GM21528 (cell line): ENCODE measurements at regions not wholly inside any gene's neighbourhood (a gene's known extent, or its start where the extent isn't known, plus 50 kb on each side); places are given as distances from the start of the nearest gene placed in this dataset.

Experiments
- ATAC-seq: cut with Tn5 transposase; IDR thresholded peaks from one replicate; pipeline ENCODE4 v1.9.1; 2021; ENCODE audit warnings: mild to moderate bottlenecking, moderate library complexity; ENCODE audit not compliant: unreplicated experiment, low FRiP score

DNA sequence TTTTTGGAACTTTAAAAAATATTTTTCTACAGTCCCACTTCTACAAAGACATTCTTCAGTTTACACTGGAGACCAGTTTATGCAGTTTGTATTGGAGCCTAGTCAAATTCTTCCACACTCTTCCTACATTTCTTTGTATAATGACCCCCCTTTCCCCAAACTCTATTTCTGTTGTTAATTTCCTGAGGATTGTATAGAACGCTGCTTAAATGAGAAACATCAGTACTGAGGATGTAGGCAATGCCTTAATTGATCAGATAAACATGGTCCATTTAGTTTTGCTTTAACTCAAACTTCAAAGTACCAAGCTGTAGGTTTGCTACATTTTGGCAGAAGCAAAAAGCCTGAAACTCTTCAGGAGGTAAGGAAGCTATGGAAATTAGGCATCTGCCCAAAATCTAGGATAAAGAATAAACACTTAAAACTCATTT lies 155.5 kb downstream of the SLC7A11 start:
- ATAC-seq, result no peak

DNA sequence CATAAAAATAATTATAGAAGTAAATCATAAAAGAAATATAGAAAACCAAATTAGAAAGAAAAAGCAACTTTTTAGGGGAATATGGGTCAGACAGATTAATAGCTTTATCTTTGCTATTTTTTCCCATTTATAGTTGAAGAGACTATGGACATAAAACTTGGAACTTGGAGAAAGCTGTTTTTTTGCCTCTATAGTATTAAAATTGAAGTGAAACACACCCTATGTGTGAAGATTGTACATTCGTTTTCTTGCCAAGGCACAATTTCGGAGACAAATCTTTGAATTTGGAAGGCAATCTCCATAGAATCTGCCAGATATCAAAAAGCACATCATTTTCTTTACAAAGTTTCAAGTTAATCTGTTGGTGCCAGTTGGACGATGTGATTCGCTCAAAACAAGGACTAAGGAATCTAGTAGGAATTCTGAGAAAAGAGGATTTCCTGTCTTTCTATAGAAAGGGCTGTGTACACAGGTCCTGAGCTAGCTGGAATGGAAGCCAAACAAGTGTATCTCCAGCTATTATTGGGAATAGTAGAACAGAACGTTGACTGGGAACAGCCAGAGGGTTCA lies 156.3 kb downstream of the SLC7A11 start:
- ATAC-seq, result no peak

DNA sequence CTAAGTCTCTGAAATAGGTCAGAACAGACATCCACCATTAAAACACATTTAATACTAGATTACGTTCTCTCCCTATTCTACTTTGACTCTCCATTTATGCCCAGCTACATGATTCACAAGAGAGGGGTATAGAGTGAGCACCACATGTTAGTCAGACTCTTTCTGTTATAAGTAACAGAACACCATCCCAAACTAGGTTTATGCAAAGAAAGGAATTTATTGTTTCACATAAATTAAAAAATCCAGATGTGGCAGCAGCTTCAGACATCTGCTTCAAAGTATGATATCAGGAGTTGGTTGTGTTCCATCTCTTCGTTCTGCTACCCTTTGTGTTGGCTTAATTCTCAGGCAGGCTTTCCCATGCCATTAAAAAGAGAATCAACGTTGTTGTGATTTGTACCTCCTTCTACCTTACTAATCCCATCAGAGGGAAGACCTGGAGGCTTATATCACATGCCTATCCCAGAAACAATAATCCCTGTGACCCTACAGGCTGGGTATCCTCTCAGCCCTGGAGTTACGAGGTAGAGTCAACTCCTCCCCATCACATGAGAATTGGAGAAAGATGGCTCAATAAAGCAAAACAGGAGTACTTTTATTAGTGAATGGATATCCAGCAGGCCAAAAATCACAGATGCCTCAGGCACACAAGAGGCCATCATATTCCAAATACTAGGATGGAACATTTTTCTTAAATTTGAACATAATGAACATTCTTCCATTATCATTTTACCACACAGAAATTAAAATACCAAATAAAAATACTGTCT lies 163.2 kb downstream of the SLC7A11 start:
- no peak for ATAC-seq

DNA sequence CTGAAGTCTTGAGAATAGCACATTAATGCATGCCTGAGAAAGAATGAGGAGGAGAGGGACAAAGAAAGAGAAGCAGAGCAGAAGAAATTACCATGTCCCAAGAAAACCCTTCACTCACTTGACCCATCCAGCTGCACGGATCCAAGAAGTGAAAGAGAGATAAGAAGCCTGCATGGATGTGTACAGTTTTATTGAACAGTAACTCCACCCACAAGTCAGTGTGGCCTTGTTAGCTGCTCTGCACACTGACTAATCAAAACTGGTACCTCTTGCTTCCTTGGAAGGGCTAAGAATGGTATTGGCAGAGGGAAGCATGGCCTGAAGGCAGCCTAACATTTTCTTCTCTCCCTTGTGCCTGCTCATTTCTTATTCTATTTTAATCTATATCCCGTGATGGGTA lies 163.9 kb downstream of the SLC7A11 start:
- no peak for ATAC-seq

DNA sequence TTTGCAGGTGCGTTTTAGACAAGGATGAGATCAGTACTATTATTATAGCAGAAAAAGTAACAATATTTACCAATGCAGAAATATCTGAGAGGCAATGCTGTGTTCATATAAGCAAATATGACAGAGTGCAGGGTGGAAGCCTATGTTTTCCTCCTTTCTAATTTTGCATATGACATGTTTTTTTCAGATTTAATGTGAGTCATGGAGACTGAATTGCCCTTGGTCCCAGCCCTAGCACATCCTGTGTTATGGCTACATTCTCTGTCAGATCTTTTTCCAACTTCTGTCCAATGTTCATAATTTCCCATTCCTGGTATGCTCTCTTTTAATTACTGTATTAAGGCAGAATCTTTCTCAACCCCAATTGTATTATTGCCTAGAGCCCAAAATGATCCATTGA lies 165.6 kb downstream of the SLC7A11 start:
- ATAC-seq, result no peak

DNA sequence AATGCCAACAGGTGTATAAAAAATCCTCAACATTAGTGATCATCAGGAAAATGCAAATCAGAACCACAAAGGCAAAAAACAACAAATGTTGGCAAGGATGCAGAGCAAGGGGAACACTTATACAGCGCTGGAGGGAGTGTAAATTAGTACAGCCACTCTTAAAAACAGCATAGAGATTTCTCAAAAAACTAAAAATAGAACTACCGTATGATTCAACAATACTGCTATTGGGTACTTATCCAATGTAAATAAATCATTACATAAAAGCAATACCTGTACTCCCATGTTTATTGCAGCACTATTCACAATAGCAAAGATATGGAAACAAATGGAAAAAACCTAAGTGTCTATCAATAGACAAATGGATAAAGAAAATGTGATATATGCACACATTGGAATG lies 171.3 kb downstream of the SLC7A11 start:
- no peak for ATAC-seq

DNA sequence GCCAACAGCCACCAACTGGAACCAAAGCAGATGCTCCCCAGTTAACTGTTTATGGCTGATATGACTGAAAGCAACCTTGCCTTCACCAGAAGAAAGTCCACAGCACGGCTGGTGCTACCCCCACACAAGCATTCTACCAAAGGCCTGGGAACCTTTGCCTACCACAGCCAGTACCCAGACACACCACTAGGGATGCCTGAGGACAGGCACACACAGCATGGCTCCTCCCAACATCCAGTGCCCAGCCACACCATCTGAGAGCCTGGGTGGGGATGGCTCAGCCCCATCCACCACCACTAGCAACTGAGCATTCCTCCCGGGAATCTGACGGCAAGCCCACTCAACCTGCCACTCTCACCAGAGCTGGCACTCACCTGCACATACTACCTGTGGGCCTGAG lies 178.6 kb downstream of the SLC7A11 start:
- no peak for ATAC-seq

DNA sequence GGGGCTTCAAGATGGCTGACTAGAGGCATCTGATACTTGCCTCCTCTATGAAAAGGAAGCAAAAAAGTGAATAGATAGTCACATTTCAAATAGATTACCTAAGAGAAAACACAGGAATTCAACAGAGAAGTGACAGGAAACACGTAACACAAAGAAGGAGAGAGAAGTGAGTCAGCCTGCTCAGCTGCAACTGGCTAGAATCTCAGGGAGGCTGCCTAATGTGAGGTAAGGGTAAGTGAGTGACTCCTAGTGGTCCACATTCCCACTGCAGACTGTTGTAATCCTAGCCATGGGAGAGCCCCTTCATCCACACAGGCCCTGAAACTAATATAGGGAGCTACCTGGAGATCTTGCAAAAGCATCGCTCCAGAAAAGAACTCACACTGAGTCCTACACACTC lies 179.2 kb downstream of the SLC7A11 start:
- ATAC-seq, result no peak

DNA sequence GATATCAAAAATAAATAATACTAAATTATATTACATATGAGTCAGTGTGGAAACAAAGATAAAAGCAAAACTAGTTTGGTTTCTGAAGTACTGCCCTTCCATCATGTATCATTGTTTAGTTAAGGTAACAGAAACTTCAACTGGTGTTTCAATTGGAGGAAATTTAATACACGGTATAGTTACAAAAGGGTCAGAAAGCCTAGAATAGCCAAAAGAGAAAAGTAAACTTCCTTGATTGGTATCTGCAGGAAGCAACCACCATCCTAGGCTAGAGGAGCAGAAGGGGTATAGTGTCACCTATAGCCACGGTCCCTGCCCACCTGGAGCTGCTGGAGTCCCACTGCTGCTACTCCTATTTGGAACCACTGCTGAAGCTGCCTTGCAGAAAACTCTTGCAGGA lies 185.6 kb downstream of the SLC7A11 start:
- no peak for ATAC-seq

DNA sequence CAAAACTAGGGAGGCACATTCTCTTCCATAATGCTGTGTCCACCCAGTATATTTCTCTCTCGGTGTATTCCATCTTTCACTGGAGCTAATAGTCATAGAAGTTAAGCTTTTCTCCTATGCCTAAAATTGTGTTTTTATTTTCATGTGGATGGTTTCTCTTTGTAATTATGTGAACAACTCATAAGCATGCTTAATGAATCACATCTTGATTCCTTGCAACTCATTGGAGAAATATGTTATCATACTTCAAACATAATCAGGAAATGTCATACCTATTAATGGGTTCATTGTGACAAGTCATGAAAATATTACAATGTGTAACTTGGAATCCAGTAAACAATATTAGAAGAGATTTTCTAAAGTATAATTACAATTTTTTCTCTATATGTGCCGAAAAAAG lies 186.3 kb downstream of the SLC7A11 start:
- no peak for ATAC-seq

DNA sequence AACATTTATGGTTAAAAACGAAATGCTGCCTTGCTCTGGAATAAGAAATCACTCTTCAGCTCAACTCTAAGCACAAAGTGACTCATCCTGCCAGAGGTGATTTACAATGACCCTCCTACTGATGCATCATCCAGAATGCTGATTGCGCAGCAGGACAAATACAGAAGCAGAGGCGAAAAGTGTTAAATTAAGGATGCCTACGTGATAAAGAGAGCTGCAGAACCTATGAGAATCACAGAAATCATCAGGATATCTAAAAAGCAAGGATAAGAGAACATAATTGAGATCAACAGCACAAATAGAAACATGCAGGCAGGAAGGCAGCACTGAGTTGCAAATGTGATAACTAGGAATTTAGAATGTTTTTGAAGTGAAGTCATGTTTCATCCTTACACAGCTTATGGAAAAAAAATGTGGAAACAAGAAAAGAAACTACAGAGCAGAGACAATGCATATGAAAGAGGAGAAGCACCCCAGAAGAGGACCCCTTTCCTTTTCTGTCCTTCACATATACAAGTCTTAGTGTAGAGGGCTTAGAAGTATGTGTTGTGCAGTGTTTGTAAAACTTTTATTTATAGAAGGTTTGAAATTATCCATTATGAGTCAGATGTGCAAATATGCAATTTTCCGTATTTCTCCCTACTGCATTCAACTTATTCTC lies 188.4 kb downstream of the SLC7A11 start:
- ATAC-seq, result no peak

DNA sequence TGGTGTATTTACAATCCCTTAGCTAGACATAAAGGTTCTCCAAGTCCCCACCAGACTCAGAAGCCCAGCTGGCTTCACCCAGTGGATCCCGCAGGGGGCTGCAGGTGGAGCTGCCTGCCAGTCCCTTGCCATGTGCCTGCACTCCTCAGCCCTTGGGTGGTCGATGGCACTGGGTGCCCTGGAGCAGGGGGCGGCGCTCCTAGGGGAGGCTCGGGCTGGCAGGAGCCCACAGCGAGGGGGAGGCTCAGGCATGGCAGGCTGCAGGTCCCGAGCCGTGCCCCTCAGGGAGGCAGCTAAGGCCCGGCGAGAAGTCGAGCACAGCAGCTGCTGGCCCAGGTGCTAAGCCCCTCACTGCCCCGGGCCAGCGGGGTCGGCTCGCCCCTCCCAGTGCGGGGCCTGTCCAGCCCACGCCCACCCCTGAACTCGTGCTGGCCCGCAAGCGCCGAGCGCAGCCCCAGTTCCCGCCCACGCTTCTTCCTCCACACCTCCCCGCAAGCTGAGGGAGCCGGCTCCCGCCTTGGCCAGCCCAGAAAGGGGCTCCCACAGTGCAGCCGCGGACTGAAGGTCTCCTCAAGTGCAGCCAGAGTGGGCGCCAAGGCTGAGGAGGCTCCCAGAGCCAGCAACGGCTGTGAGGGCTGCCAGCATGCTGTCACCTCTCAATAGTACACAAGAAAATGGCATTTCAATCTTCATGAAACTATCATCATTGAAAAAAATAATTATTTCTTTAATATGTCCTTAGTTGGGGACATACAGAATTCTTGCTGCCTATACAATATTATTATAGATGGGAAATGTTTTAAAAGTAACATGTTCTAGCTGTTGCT lies 189.1 kb downstream of the SLC7A11 start:
- ATAC-seq, result no peak

DNA sequence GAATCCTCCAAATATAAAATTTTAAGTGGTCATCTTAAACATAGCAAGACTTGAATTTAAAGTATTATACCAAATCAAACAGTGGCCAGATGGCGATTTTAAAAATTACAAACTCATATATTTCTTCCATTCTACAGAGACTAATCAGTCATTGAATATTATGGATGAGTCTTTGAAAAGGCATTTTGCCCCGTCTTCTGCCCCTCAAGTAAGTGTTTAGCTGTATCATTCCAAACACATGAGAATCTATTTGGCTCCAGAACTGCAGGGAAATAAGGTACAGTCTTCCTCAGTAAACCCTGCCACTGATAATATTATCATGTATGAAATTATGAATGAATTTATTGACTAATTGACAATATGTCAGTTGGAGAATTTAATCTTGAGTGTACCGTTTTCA lies 191.0 kb downstream of the SLC7A11 start:
- ATAC-seq, result no peak

DNA sequence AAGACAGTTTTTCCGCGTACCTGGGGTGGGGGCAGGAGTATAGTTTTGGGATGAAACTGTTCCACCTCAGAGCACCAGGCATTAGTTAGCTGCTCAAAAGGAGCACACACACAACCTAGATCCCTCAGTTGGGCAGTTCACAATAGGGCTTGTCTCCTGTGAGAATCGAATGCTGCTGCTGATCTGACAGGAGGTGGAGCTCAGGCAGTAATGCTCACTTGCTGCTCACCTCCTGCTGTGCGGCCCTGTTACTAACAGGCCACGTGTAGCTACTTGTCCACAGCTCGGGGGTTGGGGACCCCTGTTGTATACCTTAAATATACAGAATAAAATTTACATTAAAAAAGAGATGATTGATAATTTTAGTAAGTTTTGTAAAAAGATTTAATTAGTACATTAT lies 191.5 kb downstream of the SLC7A11 start:
- no peak for ATAC-seq

DNA sequence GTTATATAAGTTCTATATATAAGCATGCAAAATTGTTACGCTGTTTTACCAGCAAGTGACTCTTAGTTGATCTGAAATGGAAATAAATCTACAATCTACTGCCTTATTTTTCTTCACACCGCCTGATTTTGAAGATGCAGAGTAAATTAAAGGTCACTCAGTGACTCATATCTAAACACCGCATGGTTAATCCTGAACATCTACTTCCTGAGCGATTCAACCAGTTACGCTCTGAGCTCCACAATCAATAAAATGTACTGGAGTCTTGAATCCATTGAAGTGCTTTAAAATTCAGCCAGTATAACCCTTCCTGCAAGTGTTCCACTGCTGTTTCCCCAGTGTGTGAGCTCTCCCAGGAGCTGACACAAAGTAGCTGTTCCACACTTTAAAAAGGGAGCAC lies 192.8 kb downstream of the SLC7A11 start:
- ATAC-seq, result no peak

DNA sequence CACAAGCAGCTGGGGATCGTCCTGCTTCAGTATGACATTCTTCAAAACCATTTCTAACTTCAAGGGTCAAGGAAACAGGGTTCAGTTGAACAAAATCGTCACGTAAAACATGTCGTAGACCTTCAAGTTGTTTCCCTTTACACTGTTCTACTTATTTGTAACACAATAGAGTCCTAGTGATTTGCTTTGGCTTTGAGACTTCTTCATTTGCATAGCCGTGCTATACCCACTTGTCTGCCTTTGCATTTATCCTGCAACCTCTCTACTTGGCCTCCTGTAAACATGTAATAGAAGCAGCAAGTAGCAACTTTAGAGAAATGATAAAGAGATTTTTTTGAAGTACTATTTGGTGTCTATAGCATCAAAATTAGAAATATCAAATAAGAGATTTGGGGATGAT lies 194.9 kb downstream of the SLC7A11 start:
- ATAC-seq, result no peak

DNA sequence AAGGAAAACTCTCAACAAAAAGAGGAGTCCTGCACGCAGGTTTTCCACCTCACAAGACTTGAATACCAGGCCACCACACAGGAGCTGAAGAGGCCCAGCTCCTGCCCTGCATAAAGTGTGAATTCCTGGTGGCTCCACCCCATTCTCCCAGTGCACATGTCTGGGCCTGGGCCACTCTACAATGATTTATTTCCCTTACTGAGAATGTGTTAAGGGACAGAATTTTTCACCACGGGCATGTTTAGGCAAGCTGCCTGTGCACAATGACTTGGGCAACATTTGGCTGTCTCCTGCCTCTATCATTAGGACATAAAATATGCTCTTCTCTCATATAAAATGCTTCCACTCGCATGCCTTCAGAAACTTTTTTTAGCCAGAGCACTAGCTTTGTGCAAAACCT lies 197.1 kb downstream of the SLC7A11 start:
- no peak for ATAC-seq

DNA sequence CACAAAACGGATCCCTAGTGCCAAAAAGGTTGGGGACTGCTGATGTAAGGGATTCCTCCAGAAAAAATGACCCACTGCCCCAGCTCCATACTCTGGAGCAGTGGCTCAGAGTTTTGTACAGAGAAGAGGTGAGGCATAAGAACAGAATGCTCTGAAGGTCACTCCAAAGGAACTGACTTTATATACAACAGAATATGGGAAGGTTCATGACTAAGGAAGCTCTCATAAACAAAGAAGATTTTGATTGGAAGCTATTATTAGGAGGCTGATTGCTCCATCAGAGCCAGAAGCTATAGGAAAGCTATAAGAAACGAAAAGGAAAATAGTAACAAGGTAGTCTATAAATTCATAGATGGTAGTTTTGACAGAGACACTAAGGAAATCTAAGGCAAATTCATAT lies 203.1 kb downstream of the SLC7A11 start:
- ATAC-seq, result no peak

DNA sequence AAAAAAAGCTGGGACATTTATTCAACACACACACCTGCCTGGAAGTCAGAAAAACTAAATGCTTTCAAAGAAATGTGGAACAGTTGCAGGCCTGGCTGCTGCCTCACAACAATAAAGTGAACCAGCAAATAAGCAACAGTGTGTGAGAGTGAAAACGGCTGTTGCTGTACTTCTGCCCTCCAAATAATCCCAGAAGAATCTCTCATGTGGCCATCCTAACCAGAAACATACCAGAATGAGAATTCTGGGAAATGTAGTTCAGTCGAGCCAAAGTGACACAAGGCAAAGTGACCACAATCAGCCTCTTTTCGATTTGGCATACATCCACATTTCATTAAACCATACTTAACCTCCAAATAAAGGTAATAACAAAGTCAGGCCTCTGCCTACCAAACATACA lies 204.5 kb downstream of the SLC7A11 start:
- ATAC-seq, result no peak

DNA sequence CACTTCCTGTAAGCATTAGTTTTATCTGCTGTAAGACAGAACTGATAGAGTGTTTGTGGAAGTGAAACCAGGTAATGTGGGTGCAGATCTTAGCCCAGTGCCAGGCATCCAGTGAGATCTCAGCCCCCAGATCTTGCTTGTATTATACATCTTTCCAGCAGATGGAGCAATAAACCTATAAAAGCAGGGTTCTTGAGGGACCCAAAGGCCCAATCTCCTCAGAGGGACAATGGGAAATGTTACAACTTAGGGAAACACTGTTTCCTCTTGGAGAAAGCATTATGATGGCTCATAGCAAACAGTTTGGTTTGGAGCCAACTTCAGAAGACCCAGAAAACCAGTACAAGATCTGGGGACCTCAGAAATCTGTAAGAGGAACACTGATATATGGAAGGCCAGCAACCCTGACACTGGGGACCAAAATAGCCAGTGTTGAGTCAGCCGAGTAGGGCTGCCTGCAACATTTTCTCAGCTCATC lies 206.3 kb downstream of the SLC7A11 start:
- peak; percentile 100 for ATAC-seq

DNA sequence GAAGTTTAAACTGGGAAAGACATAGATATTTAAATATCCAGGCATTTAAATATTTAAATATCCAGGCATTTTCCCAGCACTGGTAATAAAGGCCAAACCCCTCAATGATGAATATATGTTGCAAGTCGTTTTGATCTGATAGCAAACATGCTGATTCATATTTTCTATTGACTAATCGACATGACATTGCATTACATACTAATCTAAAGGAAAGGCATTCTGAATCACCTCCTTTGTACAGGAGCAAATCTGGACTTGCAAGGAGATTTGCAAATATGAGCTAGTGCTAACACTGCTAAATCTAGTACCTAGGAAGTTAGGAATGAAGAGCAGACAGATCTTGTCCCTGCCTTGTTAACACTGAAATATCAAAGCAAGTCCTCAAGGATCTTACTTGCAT lies 207.3 kb downstream of the SLC7A11 start:
- no peak for ATAC-seq
